ENCODE measurements at regions not wholly inside any gene's neighbourhood (a gene's known extent, or its start where the extent isn't known, plus 50 kb on each side); places are given as distances from the start of the nearest gene placed in this dataset.

- DNase-seq: no peak
Observed at GRCh38 chr4:54914781-54915180, 210.6 kb downstream of the KDR start.

GRCh38 chr4:54913751-54914526 lies 211.5 kb downstream of the KDR start:
- no peak for DNase-seq

- no peak for DNase-seq
Observed at GRCh38 chr4:54912155-54912554, 213.2 kb downstream of the KDR start.

GRCh38 chr4:54909961-54910360 lies 215.4 kb downstream of the KDR start:
- DNase-seq: no peak

GRCh38 chr4:54908763-54909162 lies 216.6 kb downstream of the KDR start:
- no peak for DNase-seq

- DNase-seq: no peak
Observed at GRCh38 chr4:54904953-54905352, 220.4 kb downstream of the KDR start.

GRCh38 chr4:54902976-54903375 lies 222.4 kb downstream of the KDR start:
- DNase-seq: no peak

- DNase-seq: no peak
Observed at GRCh38 chr4:54902271-54902670, 223.1 kb downstream of the KDR start.

- DNase-seq: no peak
Observed at GRCh38 chr4:54901202-54901601, 224.2 kb downstream of the KDR start.

- no peak for DNase-seq
Observed at GRCh38 chr4:54898656-54899340, 226.6 kb downstream of the KDR start.

GRCh38 chr4:54898056-54898562 lies 227.3 kb downstream of the KDR start:
- DNase-seq: no peak

- DNase-seq: no peak
Observed at GRCh38 chr4:54897590-54897989, 227.8 kb downstream of the KDR start.

GRCh38 chr4:54882616-54883015 lies 224.9 kb downstream of the KIT start:
- no peak for DNase-seq

- DNase-seq: no peak
Observed at GRCh38 chr4:54879576-54879975, 221.8 kb downstream of the KIT start.

GRCh38 chr4:54877006-54877405 lies 219.2 kb downstream of the KIT start:
- DNase-seq: no peak

GRCh38 chr4:54872261-54872660 lies 214.5 kb downstream of the KIT start:
- DNase-seq: no peak

GRCh38 chr4:54863571-54864255 lies 206.0 kb downstream of the KIT start:
- no peak for DNase-seq

- no peak for DNase-seq
Observed at GRCh38 chr4:54861201-54861600, 203.4 kb downstream of the KIT start.

- peak; percentile 41 for DNase-seq
Observed at GRCh38 chr4:54855191-54855854, 197.6 kb downstream of the KIT start.

- DNase-seq: no peak
Observed at GRCh38 chr4:54852602-54853001, 194.8 kb downstream of the KIT start.

- DNase-seq: no peak
Observed at GRCh38 chr4:54852054-54852453, 194.3 kb downstream of the KIT start.

- DNase-seq: no peak
Observed at GRCh38 chr4:54844911-54845310, 187.2 kb downstream of the KIT start.

- DNase-seq: no peak
Observed at GRCh38 chr4:54843946-54844345, 186.2 kb downstream of the KIT start.

All from NCI-H1092 treated with DMSO at 0.1 percent for 48 hours (cell line).